CD4-positive, alpha-beta memory T cell (primary cell): ENCODE measurements at regions not wholly inside any gene's neighbourhood (a gene's known extent, or its start where the extent isn't known, plus 50 kb on each side); places are given as distances from the start of the nearest gene placed in this dataset.

Experiments used
- CTCF ChIA-PET: fragments of 350-600 bp; sonication (Branson Sonifier 250); formaldehyde crosslinking; loops from one replicate; lab custom pipeline; 2021; ENCODE audit warnings: inconsistent platforms; ENCODE audit not compliant: partially characterized antibody; lab: Charles Lee
- POLR2A ChIA-PET: fragments of 350-600 bp; sonication (Branson Sonifier 250); formaldehyde crosslinking; loops from one replicate; lab custom pipeline; 2021; ENCODE audit not compliant: partially characterized antibody; lab: Charles Lee
- DNase-seq, 5 donors: peaks; one replicate each; pipeline versions ENCODE4 v3.0.0 to v3.0.0-alpha.2; 2020 to 2022; ENCODE audit warnings: mixed read lengths in 1 of 5
- H3K27ac ChIP-seq: one replicate; pipeline ENCODE4 v1.7.0; 2013; ENCODE audit warnings: low read depth, low read length
- H3K27me3 ChIP-seq: 2 replicates; pipeline ENCODE4 v1.7.0; 2013; ENCODE audit warnings: mild to moderate bottlenecking, low read length, moderate library complexity; ENCODE audit not compliant: insufficient read depth
- H3K36me3 ChIP-seq: 2 replicates; pipeline ENCODE4 v1.7.0; 2013; ENCODE audit warnings: mild to moderate bottlenecking, low read length, moderate library complexity; ENCODE audit not compliant: insufficient read depth
- H3K4me1 ChIP-seq: 2 replicates; pipeline ENCODE4 v1.7.0; 2013; ENCODE audit warnings: mild to moderate bottlenecking, low read length, moderate library complexity; ENCODE audit not compliant: insufficient read depth
- H3K4me3 ChIP-seq, 2 donors: one replicate each; pipeline ENCODE4 v1.7.0; 2013; ENCODE audit warnings: low read length in 2 of 2, mild to moderate bottlenecking in 1 of 2
- H3K9me3 ChIP-seq, 2 donors: one replicate each; pipeline ENCODE4 v1.7.0; 2013; ENCODE audit warnings: low read length in 2 of 2, control low read depth in 1 of 2; ENCODE audit not compliant: control insufficient read depth in 1 of 2
- H3K27ac Mint-ChIP-seq, 7 donors: one replicate each; pipeline ENCODE4 v1.8.0; 2020 to 2021; ENCODE audit warnings: mixed read lengths in 7 of 7, mild to moderate bottlenecking in 6 of 7, inconsistent platforms in 3 of 7, moderate library complexity in 3 of 7
- H3K27me3 Mint-ChIP-seq, 2 donors: one replicate each; pipeline ENCODE4 v1.8.0; 2020 to 2021; ENCODE audit warnings: mixed read lengths in 2 of 2
- H3K36me3 Mint-ChIP-seq, 2 donors: one replicate each; pipeline ENCODE4 v1.8.0; 2020 to 2021; ENCODE audit warnings: mixed read lengths in 2 of 2, inconsistent platforms in 1 of 2, mild to moderate bottlenecking in 1 of 2
- H3K4me1 Mint-ChIP-seq, 4 donors: one replicate each; pipeline ENCODE4 v1.8.0; 2020 to 2021; ENCODE audit warnings: mixed read lengths in 4 of 4, mild to moderate bottlenecking in 1 of 4
- H3K4me3 Mint-ChIP-seq, 8 donors: one replicate each; pipeline ENCODE4 v1.8.0; 2020 to 2021; ENCODE audit warnings: mixed read lengths in 8 of 8, mild to moderate bottlenecking in 7 of 8, moderate library complexity in 6 of 8, inconsistent platforms in 3 of 8
- H3K9me3 Mint-ChIP-seq, 8 donors: one replicate each; pipeline ENCODE4 v1.8.0; 2020 to 2021; ENCODE audit warnings: mixed read lengths in 8 of 8, mild to moderate bottlenecking in 5 of 8, inconsistent platforms in 3 of 8, moderate library complexity in 1 of 8
- intact Hi-C: fragments of 100-400 bp; cut with micrococcal nuclease; formaldehyde crosslinking; loops from one replicate; pipeline ENCODE4 v1.15.1; 2023

DNA sequence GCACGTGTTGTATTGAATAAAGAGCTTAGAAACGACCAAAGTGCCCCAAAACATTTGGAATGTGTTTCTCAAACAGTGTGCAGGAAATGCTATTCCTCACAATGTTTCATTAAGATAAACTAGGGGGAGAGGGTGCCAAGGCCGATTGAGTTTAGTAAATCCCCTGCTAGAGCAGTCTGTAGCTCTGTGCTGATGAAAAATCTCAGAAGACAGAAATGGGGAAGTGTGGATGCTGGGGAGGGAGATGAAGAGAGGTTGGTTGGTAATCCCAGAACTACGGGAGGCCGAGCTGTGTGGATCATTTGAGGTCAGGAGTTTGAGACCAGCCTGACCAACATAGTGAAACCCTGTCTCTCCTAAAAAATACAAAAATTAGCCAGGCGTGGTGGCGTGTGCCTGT, 121.2 kb downstream of the FOXB1 start:
- no peak for DNase-seq
- H3K4me1 ChIP-seq = peaks cover 28% of the 10 kb centered on the region
- H3K4me1 Mint-ChIP-seq = peaks cover 19 to 45% (median 33%) of the 10 kb centered on the region in 4 donors
- no peaks in the 10 kb centered on the region for H3K9me3 ChIP-seq
- H3K27ac Mint-ChIP-seq = peak overlapping the region in 4 of 7 donors; percentile 32 to 68 (median 48)
- no peak overlapping the region for H3K27ac ChIP-seq
- no peak overlapping the region for H3K4me3 ChIP-seq
- ChIA-PET POLR2A (no interaction called here), CTCF (interaction anchor here (1.0 to 5.9 kb wide), 6 partner anchors 8 to 434 kb away, joined by 3 to 59 read pairs (median 5); no protein-coding TSS in a partner anchor)
- no peaks in the 10 kb centered on the region for H3K27me3 ChIP-seq
- H3K36me3 Mint-ChIP-seq = peaks cover 0 to 6% of the 10 kb centered on the region in 2 donors
- peak overlapping the region in 1 of 8 donors; percentile 26 for H3K4me3 Mint-ChIP-seq
- intact Hi-C loops = loop anchor here (5.0 kb wide), 1 partner anchor 118 kb away; no protein-coding TSS in a partner anchor
- H3K36me3 ChIP-seq = no peaks in the 10 kb centered on the region
- no peaks in the 10 kb centered on the region for H3K27me3 Mint-ChIP-seq
- H3K9me3 Mint-ChIP-seq = peaks cover 0 to 4% (median 0%) of the 10 kb centered on the region in 8 donors

- Mint-ChIP-seq H3K36me3 (peaks cover 0 to 6% of the 10 kb centered on the region in 2 donors), H3K4me1 (peaks cover 19 to 45% (median 33%) of the 10 kb centered on the region in 4 donors), H3K27me3 (no peaks in the 10 kb centered on the region), H3K9me3 (peaks cover 0 to 4% (median 0%) of the 10 kb centered on the region in 8 donors), H3K4me3 (peak overlapping the region in 5 of 8 donors; percentile 11 to 86 (median 31)), H3K27ac (peak overlapping the region in 6 of 7 donors; percentile 9 to 97 (median 72))
- Histone ChIP-seq H3K27me3 (no peaks in the 10 kb centered on the region), H3K4me3 (no peak overlapping the region), H3K4me1 (peaks cover 28% of the 10 kb centered on the region), H3K36me3 (no peaks in the 10 kb centered on the region), H3K9me3 (no peaks in the 10 kb centered on the region), H3K27ac (no peak overlapping the region)
- CTCF ChIA-PET = interaction anchor here (0.9 to 5.9 kb wide), 6 partner anchors 8 to 435 kb away, joined by 3 to 59 read pairs (median 4); no protein-coding TSS in a partner anchor
- intact Hi-C loops = loop anchor here (5.0 kb wide), 1 partner anchor 119 kb away; no protein-coding TSS in a partner anchor
- POLR2A ChIA-PET = no interaction called here
- DNase-seq = no peak
Observed at GRCh38 chr15:60126200-60126599, 122.1 kb downstream of the FOXB1 start.

DNA sequence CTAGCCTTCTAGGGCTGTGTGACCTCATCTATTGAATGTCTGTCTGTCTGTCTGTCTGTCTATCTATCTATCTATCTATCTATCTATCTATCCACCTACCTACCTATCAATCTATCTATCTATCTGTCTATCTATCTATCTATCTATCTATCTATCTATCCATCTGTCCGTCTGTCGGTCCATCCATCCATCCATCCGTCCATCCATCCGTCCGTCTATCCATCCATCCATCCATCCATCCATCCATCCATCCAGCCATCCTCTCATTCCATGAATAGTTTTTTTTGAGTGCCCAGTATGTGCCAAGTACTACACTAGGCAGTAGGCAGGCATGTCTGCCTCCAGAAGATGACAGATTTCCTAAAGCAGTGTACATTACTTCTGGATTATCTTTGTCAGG, 122.5 kb downstream of the FOXB1 start:
- Mint-ChIP-seq H3K27me3 (no peaks in the 10 kb centered on the region), H3K9me3 (peaks cover 0 to 4% (median 0%) of the 10 kb centered on the region in 8 donors), H3K27ac (peak overlapping the region in 6 of 7 donors; percentile 52 to 97 (median 92)), H3K4me3 (peak overlapping the region; percentile 11 to 94 (median 88)), H3K4me1 (peaks cover 19 to 45% (median 33%) of the 10 kb centered on the region in 4 donors), H3K36me3 (peaks cover 0 to 6% of the 10 kb centered on the region in 2 donors)
- Histone ChIP-seq H3K27me3 (no peaks in the 10 kb centered on the region), H3K36me3 (no peaks in the 10 kb centered on the region), H3K4me1 (peaks cover 28% of the 10 kb centered on the region), H3K4me3 (no peak overlapping the region), H3K9me3 (no peaks in the 10 kb centered on the region), H3K27ac (no peak overlapping the region)
- CTCF ChIA-PET = interaction anchor here (0.7 to 5.9 kb wide), 18 partner anchors 10 to 538 kb away, joined by 3 to 59 read pairs (median 4); no protein-coding TSS in a partner anchor
- intact Hi-C loops = loop anchor here (1.0 to 5.0 kb wide), 4 partner anchors 119 to 435 kb away; no protein-coding TSS in a partner anchor
- POLR2A ChIA-PET = interaction anchor here (0.7 to 2.4 kb wide), 6 partner anchors 11 to 1171 kb away, joined by 3 to 8 read pairs (median 7); no protein-coding TSS in a partner anchor
- DNase-seq = no peak

DNA sequence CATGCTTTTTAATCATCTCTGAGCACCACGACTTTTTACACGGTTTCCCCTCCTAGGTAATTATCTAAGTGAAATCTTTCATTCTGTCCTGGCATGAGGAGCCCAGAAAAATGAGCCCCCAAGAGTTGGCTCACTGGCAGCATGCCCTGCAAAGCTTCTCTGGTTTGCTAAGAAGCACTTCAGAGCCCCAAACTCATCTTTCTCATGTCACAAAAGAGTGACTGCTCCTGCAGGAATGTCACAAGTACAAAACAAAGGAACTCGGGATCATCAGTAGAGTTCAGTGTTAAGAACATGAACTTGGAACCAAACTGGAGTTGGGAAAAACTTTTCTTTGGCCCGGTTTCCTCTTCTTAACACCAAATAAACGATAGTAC, 123.9 kb downstream of the FOXB1 start:
- H3K9me3 Mint-ChIP-seq = peaks cover 0 to 4% (median 0%) of the 10 kb centered on the region in 8 donors
- Histone ChIP-seq H3K4me3 (peak overlapping the region; percentile 56 to 81), H3K4me1 (peaks cover 28% of the 10 kb centered on the region), H3K27ac (peak overlapping the region; percentile 58), H3K27me3 (no peaks in the 10 kb centered on the region), H3K9me3 (no peaks in the 10 kb centered on the region), H3K36me3 (no peaks in the 10 kb centered on the region)
- no peaks in the 10 kb centered on the region for H3K27me3 Mint-ChIP-seq
- CTCF ChIA-PET = interaction anchor here (0.6 to 5.9 kb wide), 17 partner anchors 8 to 438 kb away, joined by 3 to 59 read pairs (median 5); no protein-coding TSS in a partner anchor
- H3K36me3 Mint-ChIP-seq = peaks cover 0 to 6% of the 10 kb centered on the region in 2 donors
- intact Hi-C loops = loop anchor here (1.0 to 5.0 kb wide), 4 partner anchors 121 to 437 kb away; no protein-coding TSS in a partner anchor
- H3K4me1 Mint-ChIP-seq = peaks cover 19 to 45% (median 33%) of the 10 kb centered on the region in 4 donors
- peak overlapping the region; percentile 92 to 97 (median 96) for H3K27ac Mint-ChIP-seq
- peak overlapping the region; percentile 74 to 94 (median 92) for H3K4me3 Mint-ChIP-seq
- POLR2A ChIA-PET = interaction anchor here (0.7 to 2.4 kb wide), 11 partner anchors 10 to 376 kb away, joined by 3 to 8 read pairs (median 4); partner anchors contain the start of gene FOXB1
- DNase-seq = no peak

GRCh38 chr15:60128710-60129109, 124.6 kb downstream of the FOXB1 start:
- Histone ChIP-seq H3K27me3 (no peaks in the 10 kb centered on the region), H3K9me3 (no peaks in the 10 kb centered on the region), H3K27ac (no peak overlapping the region), H3K4me3 (no peak overlapping the region), H3K4me1 (peaks cover 28% of the 10 kb centered on the region), H3K36me3 (no peaks in the 10 kb centered on the region)
- Mint-ChIP-seq H3K27me3 (no peaks in the 10 kb centered on the region), H3K36me3 (peaks cover 0 to 6% of the 10 kb centered on the region in 2 donors), H3K27ac (peak overlapping the region; percentile 92 to 97 (median 96)), H3K4me3 (peak overlapping the region in 7 of 8 donors; percentile 74 to 94 (median 92)), H3K9me3 (peaks cover 0 to 4% (median 0%) of the 10 kb centered on the region in 8 donors), H3K4me1 (peaks cover 19 to 45% (median 33%) of the 10 kb centered on the region in 4 donors)
- CTCF ChIA-PET = interaction anchor here (1.4 to 5.9 kb wide), 3 partner anchors 19 to 404 kb away, joined by 6 to 59 read pairs (median 11); no protein-coding TSS in a partner anchor
- intact Hi-C loops = loop anchor here (5.0 kb wide), 1 partner anchor 121 kb away; no protein-coding TSS in a partner anchor
- peak in 1 of 5 donors; percentile 6 for DNase-seq
- POLR2A ChIA-PET = interaction anchor here (2.0 to 2.4 kb wide), 3 partner anchors 9 to 377 kb away, joined by 7 to 8 read pairs (median 7); no protein-coding TSS in a partner anchor

- H3K27ac Mint-ChIP-seq = peak overlapping the region in 1 of 7 donors; percentile 22
- Histone ChIP-seq H3K9me3 (no peaks in the 10 kb centered on the region), H3K27ac (no peak overlapping the region), H3K27me3 (no peaks in the 10 kb centered on the region), H3K4me1 (peaks cover 20% of the 10 kb centered on the region), H3K4me3 (no peak overlapping the region), H3K36me3 (no peaks in the 10 kb centered on the region)
- ChIA-PET POLR2A (no interaction called here), CTCF (no interaction called here)
- H3K4me1 Mint-ChIP-seq = peaks cover 15 to 32% (median 21%) of the 10 kb centered on the region in 4 donors
- peak overlapping the region in 1 of 8 donors; percentile 4 for H3K4me3 Mint-ChIP-seq
- H3K36me3 Mint-ChIP-seq = peaks cover 0 to 6% of the 10 kb centered on the region in 2 donors
- no peak for DNase-seq
- peaks cover 0 to 4% of the 10 kb centered on the region in 2 donors for H3K27me3 Mint-ChIP-seq
- intact Hi-C loops = no loop called here
- peaks cover 0 to 4% (median 0%) of the 10 kb centered on the region in 8 donors for H3K9me3 Mint-ChIP-seq
Observed at GRCh38 chr15:60130398-60130797, 126.3 kb downstream of the FOXB1 start.

DNA sequence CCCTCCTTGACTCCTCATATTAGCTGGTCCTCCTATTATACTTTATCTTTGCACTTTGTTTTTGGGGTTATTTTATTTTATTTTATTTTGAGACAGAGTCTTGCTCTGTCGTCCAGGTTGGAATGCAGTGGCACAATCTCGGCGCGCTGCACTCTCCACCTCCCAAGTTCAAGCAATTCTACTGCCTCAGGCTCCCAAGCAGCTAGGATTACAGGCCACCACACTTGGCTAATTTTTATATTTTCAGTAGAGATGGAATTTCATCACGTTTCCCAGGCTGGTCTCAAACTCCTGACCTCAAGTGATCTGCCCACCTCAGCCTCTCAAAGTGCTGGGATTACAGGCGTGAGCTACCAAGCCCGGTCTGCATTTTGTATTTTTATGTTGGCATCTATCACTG, 126.7 kb downstream of the FOXB1 start:
- no peaks in the 10 kb centered on the region for H3K27me3 ChIP-seq
- H3K27ac ChIP-seq = no peak overlapping the region
- no peak overlapping the region for H3K4me3 Mint-ChIP-seq
- peaks cover 15 to 32% (median 20%) of the 10 kb centered on the region in 4 donors for H3K4me1 Mint-ChIP-seq
- H3K36me3 Mint-ChIP-seq = peaks cover 0 to 6% of the 10 kb centered on the region in 2 donors
- no peaks in the 10 kb centered on the region for H3K36me3 ChIP-seq
- no peaks in the 10 kb centered on the region for H3K9me3 ChIP-seq
- peaks cover 0 to 4% (median 0%) of the 10 kb centered on the region in 8 donors for H3K9me3 Mint-ChIP-seq
- intact Hi-C loops = no loop called here
- no peak overlapping the region for H3K4me3 ChIP-seq
- peak overlapping the region in 1 of 7 donors; percentile 42 for H3K27ac Mint-ChIP-seq
- CTCF ChIA-PET = no interaction called here
- peaks cover 20% of the 10 kb centered on the region for H3K4me1 ChIP-seq
- POLR2A ChIA-PET = no interaction called here
- peaks cover 0 to 4% of the 10 kb centered on the region in 2 donors for H3K27me3 Mint-ChIP-seq
- no peak for DNase-seq
